ENCODE measurements at regions not wholly inside any gene's neighbourhood (a gene's known extent, or its start where the extent isn't known, plus 50 kb on each side); places are given as distances from the start of the nearest gene placed in this dataset.

- no peak for DNase-seq (ENCODE audit: low spot score)
- TF ChIP-seq EZH2phosphoT487 (IDR thresholded peaks at IDR 0.05; ENCODE audit: borderline replicate concordance, low read depth, low read length) (no peak), CTCF (conservative IDR thresholded peaks at IDR 0.05; ENCODE audit: low read length) (no peak)
- Histone ChIP-seq H3K4me3 (ENCODE audit: low read depth, low read length, poor library complexity, severe bottlenecking) (no peak overlapping the region), H3K79me2 (ENCODE audit: insufficient read depth, low read depth, low read length) (no peaks in the 10 kb centered on the region), H2AFZ (ENCODE audit: low read length) (no peak overlapping the region), H3K4me2 (ENCODE audit: low read length) (no peak overlapping the region), H4K20me1 (ENCODE audit: insufficient read depth, low read length) (no peaks in the 10 kb centered on the region), H3K9me3 (ENCODE audit: low read length) (0 out of 2 replicates have a peak, but pooled peaks cover 2% of the 10 kb centered on the region), H3K36me3 (ENCODE audit: insufficient read depth, low read length) (no peaks in the 10 kb centered on the region), H3K9me2 (ENCODE audit: insufficient read depth, low read length) (no peaks in the 10 kb centered on the region), H3K4me1 (ENCODE audit: insufficient read depth, low read length, poor library complexity, severe bottlenecking) (no peaks in the 10 kb centered on the region), H3K27ac (ENCODE audit: low read depth, low read length, poor library complexity, severe bottlenecking) (no peak overlapping the region)
- BruUV-seq (replicated peaks): no TSS peak
- CTCF ChIA-PET (ENCODE audit: unreplicated experiment): no interaction called here
- intact Hi-C loops (cut with micrococcal nuclease; ENCODE audit: unreplicated experiment): no loop called here
- POLR2A ChIA-PET: no interaction called here
Observed at GRCh38 chr2:36074008-36074407, 281.6 kb upstream of the CRIM1 start.

GRCh38 chr2:36071698-36072097 is 283.9 kb upstream of the CRIM1 start:
- ChIA-PET POLR2A (no interaction called here), CTCF (ENCODE audit: unreplicated experiment) (interaction anchor here (1.4 kb wide), 1 partner anchor 10 kb away, joined by 5 read pairs; no protein-coding TSS in a partner anchor)
- no peaks in the 10 kb centered on the region for H3K79me2 ChIP-seq (ENCODE audit: insufficient read depth, low read depth, low read length)
- H3K9me2 ChIP-seq (ENCODE audit: insufficient read depth, low read length): no peaks in the 10 kb centered on the region
- no peaks in the 10 kb centered on the region for H4K20me1 ChIP-seq (ENCODE audit: insufficient read depth, low read length)
- TF ChIP-seq CTCF (conservative IDR thresholded peaks at IDR 0.05; ENCODE audit: low read length) (no peak), EZH2phosphoT487 (IDR thresholded peaks at IDR 0.05; ENCODE audit: borderline replicate concordance, low read depth, low read length) (no peak)
- no peak overlapping the region for H2AFZ ChIP-seq (ENCODE audit: low read length)
- H3K27ac ChIP-seq (ENCODE audit: low read depth, low read length, poor library complexity, severe bottlenecking): no peak overlapping the region
- BruUV-seq (replicated peaks): no TSS peak
- intact Hi-C loops (cut with micrococcal nuclease; ENCODE audit: unreplicated experiment): no loop called here
- no peak for DNase-seq (ENCODE audit: low spot score)
- H3K9me3 ChIP-seq (ENCODE audit: low read length): 0 out of 2 replicates have a peak, but pooled peaks cover 2% of the 10 kb centered on the region
- no peaks in the 10 kb centered on the region for H3K36me3 ChIP-seq (ENCODE audit: insufficient read depth, low read length)
- no peak overlapping the region for H3K4me2 ChIP-seq (ENCODE audit: low read length)
- no peak overlapping the region for H3K4me3 ChIP-seq (ENCODE audit: low read depth, low read length, poor library complexity, severe bottlenecking)
- no peaks in the 10 kb centered on the region for H3K4me1 ChIP-seq (ENCODE audit: insufficient read depth, low read length, poor library complexity, severe bottlenecking)

GRCh38 chr2:36069074-36069473 is 286.5 kb upstream of the CRIM1 start:
- Histone ChIP-seq H4K20me1 (ENCODE audit: insufficient read depth, low read length) (no peaks in the 10 kb centered on the region), H3K4me3 (ENCODE audit: low read depth, low read length, poor library complexity, severe bottlenecking) (no peak overlapping the region), H3K79me2 (ENCODE audit: insufficient read depth, low read depth, low read length) (no peaks in the 10 kb centered on the region), H3K36me3 (ENCODE audit: insufficient read depth, low read length) (no peaks in the 10 kb centered on the region), H3K9me2 (ENCODE audit: insufficient read depth, low read length) (no peaks in the 10 kb centered on the region), H3K9me3 (ENCODE audit: low read length) (0 out of 2 replicates have a peak, but pooled peaks cover 2% of the 10 kb centered on the region), H2AFZ (ENCODE audit: low read length) (no peak overlapping the region), H3K4me2 (ENCODE audit: low read length) (no peak overlapping the region), H3K4me1 (ENCODE audit: insufficient read depth, low read length, poor library complexity, severe bottlenecking) (no peaks in the 10 kb centered on the region), H3K27ac (ENCODE audit: low read depth, low read length, poor library complexity, severe bottlenecking) (no peak overlapping the region)
- ChIA-PET POLR2A (no interaction called here), CTCF (ENCODE audit: unreplicated experiment) (no interaction called here)
- no peak for DNase-seq (ENCODE audit: low spot score)
- intact Hi-C loops (cut with micrococcal nuclease; ENCODE audit: unreplicated experiment): no loop called here
- BruUV-seq (replicated peaks): no TSS peak
- TF ChIP-seq CTCF (conservative IDR thresholded peaks at IDR 0.05; ENCODE audit: low read length): no peak
- TF ChIP-seq EZH2phosphoT487 (IDR thresholded peaks at IDR 0.05; ENCODE audit: borderline replicate concordance, low read depth, low read length): no peak

Measured in OCI-LY7 (cell line).